NCI-H128 (cell line): ENCODE measurements at regions not wholly inside any gene's neighbourhood (a gene's known extent, or its start where the extent isn't known, plus 50 kb on each side); places are given as distances from the start of the nearest gene placed in this dataset.
"Not testable (repeated sequence)": the region's sequence is repeated elsewhere in the genome, so short reads cannot be mapped to it uniquely, and the experiment has no call there.

Experiments used
- DNase-seq: peaks from one replicate; lab custom pipeline; 2025; ENCODE audit not compliant: unreplicated experiment; lab: John Stamatoyannopoulos, UW

- no peak for DNase-seq
Measured at GRCh38 chr13:97719736-97720135, 233.7 kb upstream of the IPO5 start.

GRCh38 chr13:97720896-97721295 lies 232.6 kb upstream of the IPO5 start:
- no peak for DNase-seq

GRCh38 chr13:97723655-97724054 lies 229.8 kb upstream of the IPO5 start:
- no peak for DNase-seq

- no peak for DNase-seq
Measured at GRCh38 chr13:97724450-97724849, 229.0 kb upstream of the IPO5 start.

- DNase-seq: no peak
Measured at GRCh38 chr13:97726664-97727280, 226.7 kb upstream of the IPO5 start.

- no peak for DNase-seq
Measured at GRCh38 chr13:97727991-97728390, 225.5 kb upstream of the IPO5 start.

GRCh38 chr13:97736436-97736835 lies 217.0 kb upstream of the IPO5 start:
- no peak for DNase-seq

GRCh38 chr13:97742084-97742483 lies 211.4 kb upstream of the IPO5 start:
- DNase-seq: no peak

- DNase-seq: no peak
Measured at GRCh38 chr13:97743938-97744337, 209.5 kb upstream of the IPO5 start.

GRCh38 chr13:97746649-97747048 lies 206.8 kb upstream of the IPO5 start:
- no peak for DNase-seq

GRCh38 chr13:97749174-97749573 lies 204.3 kb upstream of the IPO5 start:
- DNase-seq: no peak

- no peak for DNase-seq
Measured at GRCh38 chr13:97751477-97751876, 202.0 kb upstream of the IPO5 start.

- DNase-seq: no peak
Measured at GRCh38 chr13:97752961-97753668, 200.4 kb upstream of the IPO5 start.

- DNase-seq: no peak
Measured at GRCh38 chr13:97753942-97754670, 199.4 kb upstream of the IPO5 start.

GRCh38 chr13:97757807-97758206 lies 195.7 kb upstream of the IPO5 start:
- DNase-seq: no peak

GRCh38 chr13:97758317-97758716 lies 195.2 kb upstream of the IPO5 start:
- no peak for DNase-seq

- no peak for DNase-seq
Measured at GRCh38 chr13:97761796-97762540, 191.5 kb upstream of the IPO5 start.

- no peak for DNase-seq
Measured at GRCh38 chr13:97766749-97767148, 186.7 kb upstream of the IPO5 start.

- no peak for DNase-seq
Measured at GRCh38 chr13:97768134-97768533, 185.3 kb upstream of the IPO5 start.

GRCh38 chr13:97770231-97770630 lies 183.2 kb upstream of the IPO5 start:
- DNase-seq: not testable (repeated sequence)

- DNase-seq: not testable (repeated sequence)
Measured at GRCh38 chr13:97772466-97772865, 181.0 kb upstream of the IPO5 start.
